ENCODE measurements at regions not wholly inside any gene's neighbourhood (a gene's known extent, or its start where the extent isn't known, plus 50 kb on each side); places are given as distances from the start of the nearest gene placed in this dataset.
"Not testable (repeated sequence)": the region's sequence is repeated elsewhere in the genome, so short reads cannot be mapped to it uniquely, and the experiment has no call there.

DNA sequence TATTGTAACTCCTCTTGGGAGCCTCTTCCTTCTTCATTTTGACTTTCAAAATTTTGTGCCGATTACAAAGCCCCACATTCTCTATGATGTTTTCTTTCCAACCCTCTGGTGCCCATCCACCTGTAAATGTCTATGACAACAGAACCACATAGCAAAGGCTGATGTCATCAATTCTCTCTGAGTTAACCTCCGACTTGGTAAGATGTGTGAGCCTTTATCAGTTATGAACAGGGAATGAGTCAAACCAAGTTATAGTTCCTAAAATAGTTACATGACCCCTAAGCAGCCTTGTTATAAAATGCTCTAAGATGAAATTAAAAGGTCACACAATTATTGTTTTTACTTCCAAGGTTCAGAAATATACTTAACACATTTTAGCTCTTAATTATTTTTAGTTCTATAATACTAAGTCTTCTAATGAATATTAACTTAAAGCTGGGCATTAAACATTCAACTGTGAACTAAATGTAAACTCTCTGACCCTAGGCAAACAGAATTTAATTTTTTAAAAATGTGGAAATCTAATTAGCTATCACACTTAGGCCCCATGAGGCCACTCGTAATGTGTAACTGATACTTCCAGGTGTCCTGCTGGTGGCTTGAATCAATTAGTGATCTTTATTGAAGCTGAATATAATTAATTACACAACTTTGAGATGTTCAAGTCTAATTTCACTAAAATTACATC is 102.3 kb upstream of the CYRIA start:
- no peak for DNase-seq (ENCODE audit: extremely low read depth in 1 of 11, low read depth in 9 of 11, low spot score in 4 of 11)

DNA sequence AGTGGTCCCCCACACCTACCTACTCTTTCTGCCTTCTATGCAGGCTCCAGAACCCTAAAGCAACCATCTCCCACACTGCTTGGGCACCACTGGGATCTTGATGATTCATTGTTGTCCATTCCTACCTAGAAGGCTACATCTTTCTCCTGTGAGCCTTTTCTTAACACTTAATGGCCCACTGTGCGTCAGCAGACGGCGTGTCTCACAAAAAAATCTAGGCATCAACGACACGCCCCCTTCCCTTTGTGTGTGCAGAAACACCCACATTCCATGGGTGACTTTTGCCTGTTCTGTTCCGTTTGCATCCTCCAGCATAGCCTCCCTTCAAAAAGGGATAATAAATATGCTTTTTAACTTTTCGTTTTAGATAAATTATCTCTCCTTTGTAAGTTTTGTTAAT is 99.7 kb upstream of the CYRIA start:
- no peak for DNase-seq (ENCODE audit: extremely low read depth in 1 of 11, low read depth in 9 of 11, low spot score in 4 of 11)

DNA sequence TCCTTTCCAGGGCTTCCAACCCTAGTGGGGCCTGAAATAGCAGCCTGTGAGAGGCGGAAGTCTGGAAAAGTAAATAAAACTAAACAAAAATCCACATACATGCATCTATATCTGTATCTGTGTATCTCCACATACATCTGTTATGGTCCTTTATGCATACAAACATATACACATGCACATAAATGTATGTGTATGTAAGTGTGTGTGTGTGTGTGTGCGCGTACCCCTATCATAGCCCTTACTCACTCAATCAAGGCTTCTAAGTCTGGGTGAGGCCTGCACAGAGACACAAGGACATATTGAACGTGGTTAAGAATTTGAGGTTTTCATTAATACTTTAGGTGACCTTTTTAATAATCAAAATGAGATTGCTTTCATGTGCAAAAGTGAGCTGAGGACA is 98.9 kb upstream of the CYRIA start:
- no peak for DNase-seq (ENCODE audit: extremely low read depth in 1 of 11, low read depth in 9 of 11, low spot score in 4 of 11)

DNA sequence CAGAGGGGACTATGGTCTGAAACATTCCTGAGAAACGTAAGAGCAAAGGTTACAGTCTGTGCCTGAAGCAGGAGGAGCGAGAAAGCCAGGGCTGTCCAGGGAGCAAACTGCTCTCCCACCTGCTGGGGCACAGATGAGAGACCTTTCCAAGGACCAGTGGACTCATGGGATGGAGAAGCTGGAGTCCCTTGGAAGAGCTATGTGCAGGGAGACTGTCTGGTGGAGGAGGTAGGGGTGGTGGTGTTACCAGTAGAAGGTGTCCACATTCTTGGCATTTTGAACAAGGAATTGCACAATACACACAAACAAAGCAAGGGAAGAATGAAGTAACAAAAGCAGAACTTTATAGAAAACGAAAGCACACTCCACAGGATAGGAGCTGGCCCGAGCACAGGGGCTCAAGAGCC is 97.9 kb upstream of the CYRIA start:
- no peak for DNase-seq (ENCODE audit: extremely low read depth in 1 of 11, low read depth in 9 of 11, low spot score in 4 of 11)

DNA sequence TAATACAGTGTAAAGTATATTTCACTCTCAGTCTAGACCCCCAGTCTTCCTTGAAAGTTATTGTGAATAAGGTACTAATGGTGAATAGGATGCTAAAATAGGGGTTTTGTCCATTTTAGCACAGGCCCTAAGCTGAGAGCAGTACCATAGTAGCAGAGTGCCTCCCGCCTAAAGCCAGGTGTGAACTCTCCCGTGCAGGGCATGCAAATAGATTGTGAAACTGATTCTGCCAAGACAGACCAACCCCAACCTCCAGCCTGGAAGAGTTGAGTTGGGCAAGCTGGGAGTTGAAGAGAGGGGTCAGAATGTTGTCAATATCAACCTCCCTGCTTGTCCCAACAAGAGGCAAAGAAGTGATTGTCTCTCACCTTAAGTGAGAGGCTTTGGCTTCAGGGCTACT is 97.4 kb upstream of the CYRIA start:
- no peak for DNase-seq (ENCODE audit: extremely low read depth in 1 of 11, low read depth in 9 of 11, low spot score in 4 of 11)

DNA sequence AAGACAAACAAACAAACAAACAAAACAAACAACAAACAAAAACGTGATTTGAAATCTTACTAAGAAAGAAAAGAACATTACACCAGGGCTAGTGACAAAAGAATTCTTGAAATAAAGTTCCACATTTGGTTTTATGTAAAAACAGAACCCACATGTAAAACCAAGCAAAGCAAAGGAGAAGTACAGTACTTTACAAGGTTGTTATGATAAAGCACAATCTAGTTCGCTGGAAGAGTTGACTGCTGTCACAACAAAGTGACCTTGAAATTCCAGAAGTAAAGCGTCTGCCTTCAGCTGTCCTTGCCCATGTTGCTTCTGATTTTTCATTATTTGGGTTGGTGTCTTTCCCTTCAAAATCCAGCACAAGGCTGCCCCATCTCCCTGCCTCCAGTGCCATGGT is 94.8 kb upstream of the CYRIA start:
- no peak for DNase-seq (ENCODE audit: extremely low read depth in 1 of 11, low read depth in 9 of 11, low spot score in 4 of 11)

DNA sequence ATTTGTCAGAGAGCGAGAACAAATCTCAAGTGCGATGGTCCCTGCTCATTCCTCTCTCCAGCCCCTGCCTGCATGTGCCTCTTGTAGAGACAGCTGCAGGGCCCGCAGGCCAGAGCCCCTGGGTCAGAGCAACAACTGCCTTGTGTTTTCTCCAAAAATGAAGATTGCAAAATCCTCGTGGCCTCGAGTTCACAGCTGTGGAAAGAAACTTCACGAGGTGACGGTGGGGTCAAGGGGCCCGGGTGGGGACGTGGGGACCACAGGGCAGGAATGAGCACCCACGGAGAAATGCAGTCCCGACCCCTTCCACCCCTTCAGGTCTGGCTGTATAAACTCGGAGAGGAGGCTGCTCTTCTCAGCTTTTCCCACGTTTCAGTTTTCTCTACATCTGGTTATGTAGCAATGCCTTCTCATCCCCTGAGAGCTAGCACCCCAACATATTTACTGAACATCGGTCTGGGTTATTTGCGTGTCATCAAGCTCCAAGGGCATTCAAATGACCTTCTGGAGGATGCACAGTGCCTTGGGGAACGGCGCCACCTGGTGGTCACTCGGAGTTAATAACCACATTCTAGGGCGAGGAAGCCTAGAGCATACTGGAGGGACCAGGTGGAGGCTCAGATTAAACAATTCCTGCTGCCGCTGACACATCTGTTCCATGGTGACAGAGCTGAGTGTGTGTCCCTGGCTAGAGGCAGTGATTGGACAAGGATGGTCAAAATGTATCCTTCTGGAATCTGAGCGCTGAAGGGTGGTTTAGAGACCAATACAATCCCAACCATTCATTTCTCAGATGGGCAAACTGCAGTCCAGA is 91.4 kb upstream of the CYRIA start:
- peak; percentile 41 to 70 (median 58) for DNase-seq (ENCODE audit: extremely low read depth in 1 of 11, low read depth in 9 of 11, low spot score in 4 of 11)

DNA sequence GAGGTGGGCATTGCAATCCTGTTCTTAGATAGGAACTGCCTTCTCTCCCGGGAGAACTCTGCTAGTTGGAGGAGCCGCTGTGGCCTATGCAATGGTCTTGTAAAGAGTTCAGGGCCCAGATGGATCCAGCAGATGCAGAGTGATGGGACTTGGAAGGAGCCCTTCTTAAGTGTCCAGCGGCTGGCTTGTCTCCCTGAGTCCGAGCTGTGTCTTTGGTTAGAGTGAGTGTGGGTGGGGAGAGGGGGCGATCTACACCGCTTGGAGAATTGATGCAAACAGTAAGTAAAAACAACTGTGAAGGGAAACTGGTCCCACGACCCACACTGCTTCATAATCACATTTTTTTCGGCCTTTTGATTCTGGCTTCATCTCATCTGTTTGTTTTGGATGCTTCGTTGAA is 89.8 kb upstream of the CYRIA start:
- no peak for DNase-seq (ENCODE audit: extremely low read depth in 1 of 11, low read depth in 9 of 11, low spot score in 4 of 11)

DNA sequence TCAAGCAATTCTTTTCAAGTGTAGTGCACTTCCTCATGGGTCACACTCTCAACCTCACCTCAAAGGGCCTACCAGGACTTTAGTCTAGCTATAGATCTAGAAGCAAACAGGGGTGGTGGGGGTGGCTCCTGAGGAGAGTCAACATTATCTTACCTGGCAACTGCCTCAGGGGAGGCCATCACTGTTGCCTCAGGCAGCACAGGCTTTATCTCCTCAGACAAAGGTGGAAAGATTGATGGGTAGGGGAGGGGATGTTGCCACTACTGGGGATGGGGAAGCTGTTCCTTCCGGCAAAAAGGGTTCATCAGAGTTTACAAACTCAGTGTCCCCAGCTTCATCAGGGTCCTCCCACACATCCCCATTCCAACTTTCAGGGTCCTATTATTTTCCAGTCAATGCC is 87.4 kb upstream of the CYRIA start:
- not testable (repeated sequence) for DNase-seq (ENCODE audit: extremely low read depth in 1 of 11, low read depth in 9 of 11, low spot score in 4 of 11)

DNA sequence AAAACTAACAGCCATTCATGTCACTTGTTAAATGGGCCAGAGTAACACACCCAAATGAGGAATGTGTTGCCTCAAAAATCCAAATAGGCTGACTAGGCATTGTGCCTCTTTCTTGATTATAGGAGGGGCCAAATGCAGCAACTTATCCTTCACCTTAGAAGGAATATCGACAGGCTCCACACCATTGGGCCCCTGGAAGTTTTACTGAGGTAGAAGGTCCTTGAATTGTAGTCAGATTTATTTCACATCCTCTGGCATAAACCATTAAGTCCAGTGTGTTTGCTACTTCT is 85.2 kb upstream of the CYRIA start:
- not testable (repeated sequence) for DNase-seq (ENCODE audit: extremely low read depth in 1 of 11, low read depth in 9 of 11, low spot score in 4 of 11)

DNA sequence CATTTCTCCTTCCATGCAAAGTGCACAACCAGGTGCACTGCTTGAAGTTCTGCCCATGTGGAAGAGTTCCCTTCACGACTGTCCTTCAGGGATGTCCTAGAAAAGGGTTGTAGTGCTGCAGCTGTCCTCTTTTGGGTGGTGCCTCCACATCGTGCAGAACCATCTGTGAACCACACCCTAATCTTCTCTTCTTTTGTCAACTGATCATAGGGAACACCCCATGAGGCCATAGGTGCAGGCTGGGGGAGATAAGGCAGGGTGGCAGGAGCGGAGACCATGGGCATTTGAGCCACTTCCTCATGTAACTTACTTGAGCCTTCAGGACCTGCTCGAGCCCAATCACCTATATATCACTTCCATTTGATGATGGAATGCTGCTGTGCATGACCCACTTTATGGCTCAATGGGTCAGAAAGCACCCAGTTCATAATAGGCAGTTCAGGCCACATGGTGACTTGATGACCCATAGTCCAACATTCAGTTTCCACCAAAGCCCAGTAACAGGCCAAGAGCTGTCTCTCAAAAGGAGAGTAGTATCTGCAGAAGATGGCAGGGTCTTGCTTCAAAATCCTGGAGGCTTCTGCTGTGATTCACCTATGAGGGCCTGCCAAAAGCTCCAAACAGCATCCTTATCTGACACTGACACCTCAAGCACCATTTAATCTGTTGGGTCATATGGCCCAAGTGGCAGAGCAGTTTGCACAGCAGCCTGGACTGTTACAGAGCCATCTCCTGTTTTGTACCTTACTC is 84.7 kb upstream of the CYRIA start:
- DNase-seq (ENCODE audit: extremely low read depth in 1 of 11, low read depth in 9 of 11, low spot score in 4 of 11) = no peak

DNA sequence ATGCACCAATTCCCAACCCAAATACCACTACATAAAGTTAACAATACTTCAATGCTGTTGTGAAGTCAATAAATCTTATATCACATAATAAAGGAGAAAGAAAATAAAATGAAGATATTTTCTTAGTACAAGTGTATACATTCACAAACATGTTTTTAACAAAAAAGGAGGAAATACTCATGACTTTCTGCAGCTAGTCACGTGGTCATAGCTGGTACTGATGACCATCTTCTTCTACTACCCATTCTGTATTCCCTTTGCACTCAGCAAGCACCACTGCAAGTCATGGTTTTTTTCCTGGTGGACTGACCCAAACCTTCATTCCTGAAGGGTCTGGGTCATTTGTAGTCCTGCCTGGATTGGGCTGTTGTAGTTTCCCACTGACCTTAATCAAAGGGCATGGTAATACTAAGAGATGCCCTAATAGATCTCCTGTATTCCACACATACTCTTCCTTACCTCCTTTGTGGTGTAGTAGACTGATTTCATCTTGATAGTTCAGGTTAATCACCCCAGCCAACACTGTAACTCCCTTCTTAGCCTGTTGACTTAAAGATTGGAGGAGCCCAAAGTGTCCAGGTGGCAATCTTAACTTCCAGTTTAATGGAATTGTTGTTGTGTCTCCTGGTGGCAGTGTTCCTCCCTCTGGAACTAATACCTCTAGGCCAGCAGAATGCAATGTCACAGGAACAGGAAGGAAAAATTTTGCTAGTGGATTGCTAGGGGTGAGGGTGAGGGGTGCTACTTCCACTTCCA is 83.1 kb upstream of the CYRIA start:
- not testable (repeated sequence) for DNase-seq (ENCODE audit: extremely low read depth in 1 of 11, low read depth in 9 of 11, low spot score in 4 of 11)

DNA sequence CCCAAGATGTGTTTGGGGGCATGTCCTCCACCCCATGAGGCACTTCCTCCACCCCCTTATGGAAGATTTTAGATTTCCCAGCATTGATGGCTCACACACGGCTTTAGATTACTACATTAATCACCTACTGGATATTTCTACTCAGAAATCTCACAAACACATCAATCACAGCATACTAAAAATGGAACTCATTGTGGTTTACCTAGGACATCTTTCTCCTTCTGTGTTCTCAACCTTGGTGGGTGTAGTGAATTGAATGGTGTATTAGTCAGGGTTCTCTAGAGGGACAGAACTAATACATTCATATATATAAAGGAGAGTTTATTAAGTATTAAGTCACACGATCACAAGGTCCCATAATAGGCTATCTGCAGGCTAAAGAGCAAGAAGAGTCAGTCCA is 82.1 kb upstream of the CYRIA start:
- DNase-seq (ENCODE audit: extremely low read depth in 1 of 11, low read depth in 9 of 11, low spot score in 4 of 11) = no peak

DNA sequence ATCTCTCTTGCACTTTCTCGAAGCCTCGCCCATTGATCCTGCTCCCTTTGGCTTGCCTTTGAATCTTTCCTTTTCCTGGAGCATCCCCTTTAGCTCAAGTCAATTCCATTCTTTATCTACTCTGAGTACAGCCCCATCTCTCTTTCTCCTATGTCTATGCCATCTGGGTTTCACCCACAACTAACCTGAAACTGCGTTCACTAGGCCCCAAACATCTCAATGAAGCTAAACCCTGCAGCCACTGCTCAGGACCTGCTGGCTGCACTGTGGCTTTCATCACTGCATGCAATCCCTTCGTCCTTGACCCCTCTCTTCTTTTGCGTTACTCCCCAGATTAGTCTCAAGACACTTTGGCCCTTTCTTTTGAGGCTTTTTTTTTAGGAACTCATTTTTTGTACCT is 81.6 kb upstream of the CYRIA start:
- DNase-seq (ENCODE audit: extremely low read depth in 1 of 11, low read depth in 9 of 11, low spot score in 4 of 11) = no peak

DNA sequence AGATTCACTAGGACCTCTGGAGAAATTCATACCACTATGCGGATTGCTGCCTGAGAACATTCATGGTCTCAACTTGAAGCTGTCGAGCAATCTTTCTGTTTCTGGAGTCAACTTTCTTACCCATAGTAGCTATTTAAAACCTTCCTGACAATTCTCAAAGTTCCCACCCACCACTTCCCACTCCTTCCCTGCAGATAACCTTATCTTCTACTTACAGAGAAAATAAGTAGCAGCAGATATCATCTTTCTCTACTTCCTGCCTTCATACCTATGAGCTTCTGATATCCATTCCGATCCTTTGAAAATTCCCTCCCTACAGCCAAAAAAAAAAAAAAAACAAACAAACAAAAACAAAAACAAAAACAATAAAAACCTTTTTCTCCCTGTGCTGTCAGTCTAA is 81.2 kb upstream of the CYRIA start:
- no peak for DNase-seq (ENCODE audit: extremely low read depth in 1 of 11, low read depth in 9 of 11, low spot score in 4 of 11)

DNA sequence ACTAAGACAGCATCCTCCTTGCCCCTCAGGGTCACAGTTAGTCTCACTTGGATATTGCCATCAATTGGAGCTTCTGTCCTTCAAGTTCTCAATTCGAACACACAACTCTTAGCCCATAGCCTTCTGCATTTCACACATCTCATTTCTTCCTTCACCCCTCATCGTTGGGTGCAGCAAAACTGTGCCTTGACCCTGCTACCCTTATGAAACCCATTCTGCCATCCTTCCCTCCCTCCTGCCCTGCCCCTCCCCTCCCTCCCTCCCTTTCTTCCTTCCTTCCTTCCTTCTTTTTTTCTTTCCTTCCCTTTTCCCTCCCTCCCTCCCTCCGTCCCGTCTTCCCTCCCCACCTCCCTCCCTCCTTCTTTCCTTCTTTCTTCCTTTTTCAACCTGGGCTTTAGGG is 80.7 kb upstream of the CYRIA start:
- DNase-seq (ENCODE audit: extremely low read depth in 1 of 11, low read depth in 9 of 11, low spot score in 4 of 11) = no peak

DNA sequence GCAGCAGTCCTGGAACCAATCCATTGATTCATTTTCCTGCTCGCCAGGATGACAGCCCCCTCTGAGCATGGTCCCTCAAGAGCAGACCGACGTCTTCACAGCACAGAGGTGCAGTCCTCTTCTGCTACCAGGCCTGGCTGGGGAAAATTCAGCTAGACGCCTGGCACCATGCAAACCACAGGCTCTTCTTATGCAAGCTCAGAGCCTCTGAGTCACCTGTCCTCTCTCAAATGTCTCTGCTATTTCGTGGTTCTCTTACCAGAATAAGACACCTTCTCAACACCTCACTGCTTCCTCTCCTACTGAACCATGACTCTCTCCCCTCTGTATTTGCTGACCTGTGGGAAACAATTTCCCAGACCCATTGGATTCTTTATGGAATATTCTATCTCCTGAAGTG is 79.8 kb upstream of the CYRIA start:
- no peak for DNase-seq (ENCODE audit: extremely low read depth in 1 of 11, low read depth in 9 of 11, low spot score in 4 of 11)

DNA sequence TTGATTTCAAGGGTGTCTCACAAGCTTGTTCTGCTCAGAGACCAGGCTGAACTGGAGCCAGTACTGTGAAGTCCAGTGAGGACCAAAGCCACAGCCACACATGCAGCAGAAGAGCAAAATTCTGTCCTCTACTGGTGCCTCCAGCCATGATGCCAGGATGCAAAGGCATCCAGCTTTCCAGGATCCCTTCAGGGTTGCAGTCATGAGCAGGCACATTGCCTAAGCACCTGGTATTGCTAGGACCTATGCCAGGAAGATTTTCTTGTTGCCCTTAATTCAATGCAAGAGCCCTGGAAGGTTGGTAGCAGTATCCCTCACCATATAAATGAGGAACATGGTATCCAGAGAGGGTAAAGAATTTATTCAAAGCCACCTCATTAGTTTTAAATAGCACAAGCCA is 78.9 kb upstream of the CYRIA start:
- DNase-seq (ENCODE audit: extremely low read depth in 1 of 11, low read depth in 9 of 11, low spot score in 4 of 11) = no peak

DNA sequence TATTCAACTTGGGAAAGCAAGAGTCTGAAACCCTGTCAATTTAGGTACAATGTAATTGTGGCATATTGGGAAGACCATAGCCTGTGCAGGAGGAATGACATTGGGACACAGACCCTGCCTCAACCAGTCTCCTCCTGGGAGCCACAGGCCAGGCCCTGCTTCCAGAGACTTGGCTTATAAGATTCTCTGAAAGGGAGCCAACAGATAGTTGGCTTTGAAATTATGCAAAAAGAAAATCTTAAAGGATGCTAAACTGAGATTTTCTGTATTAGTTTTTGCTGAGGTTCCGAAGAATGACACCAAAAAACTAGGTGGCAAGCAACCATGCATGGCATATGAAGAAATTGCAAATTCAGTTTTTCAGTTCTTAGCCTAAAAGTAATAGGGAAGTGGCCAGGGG is 76.4 kb upstream of the CYRIA start:
- no peak for DNase-seq (ENCODE audit: extremely low read depth in 1 of 11, low read depth in 9 of 11, low spot score in 4 of 11)

DNA sequence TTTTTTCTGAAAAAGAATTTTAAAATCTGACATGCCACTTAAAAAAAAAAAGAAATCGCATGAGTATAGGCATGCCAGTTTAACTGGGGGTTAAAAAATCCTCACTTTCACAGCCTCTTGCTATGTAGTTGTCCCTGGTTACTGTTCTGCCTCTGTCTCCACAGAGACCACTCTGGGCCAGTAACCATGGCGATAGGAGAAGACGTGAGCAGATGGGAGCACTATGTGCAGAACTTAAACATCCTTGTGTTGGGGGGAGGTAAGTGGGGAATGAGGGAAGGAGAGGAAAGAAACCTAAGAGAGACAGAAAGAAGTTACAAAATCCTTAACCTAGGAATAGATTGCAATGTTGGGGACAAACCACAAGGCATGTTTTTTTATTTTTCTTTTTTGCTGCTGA is 75.9 kb upstream of the CYRIA start:
- no peak for DNase-seq (ENCODE audit: extremely low read depth in 1 of 11, low read depth in 9 of 11, low spot score in 4 of 11)
